ENCODE measurements at regions not wholly inside any gene's neighbourhood (a gene's known extent, or its start where the extent isn't known, plus 50 kb on each side); places are given as distances from the start of the nearest gene placed in this dataset.

DNA sequence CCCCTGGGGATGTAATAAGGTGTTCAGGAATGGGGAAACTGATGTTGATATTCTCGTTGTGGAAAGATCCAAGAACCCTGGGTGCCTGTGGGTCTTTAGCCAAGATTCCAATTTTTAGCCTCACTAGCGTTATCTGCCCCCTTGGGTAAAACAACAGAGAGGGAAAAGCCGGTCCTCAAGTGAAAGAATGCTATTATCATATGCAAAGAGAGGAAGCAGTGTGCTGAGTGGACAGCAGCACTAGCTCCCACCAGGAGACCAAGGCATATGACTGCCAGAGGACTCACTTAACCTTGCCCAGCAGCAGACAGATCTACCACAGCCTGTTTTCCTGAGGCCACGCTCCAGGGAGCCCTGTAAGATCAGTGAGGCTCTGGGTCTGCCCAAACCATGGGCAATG lies 257.9 kb upstream of the CPEB2 start:
- H3K79me2 ChIP-seq (ENCODE audit: insufficient read depth) = no peaks in the 10 kb centered on the region
- H3K4me1 ChIP-seq (ENCODE audit: control insufficient read depth in 1 of 2, insufficient read depth in 2 of 2, low read depth in 1 of 2, low read length in 1 of 2) = peaks cover 0 to 10% of the 10 kb centered on the region in 2 experiments; a peak in 1 of 4 replicates
- no peak overlapping the region for H3K4me3 ChIP-seq (ENCODE audit: low read depth in 2 of 2, low read length in 1 of 2)
- 30% methylated on average over 4 of the region's 4 CpGs for WGBS (ENCODE audit: low lambda C conversion rate)
- CTCF ChIA-PET = no interaction called here
- H3K36me3 ChIP-seq (replicated peaks in 1 of 2; ENCODE audit: control insufficient read depth in 1 of 2, insufficient read depth in 2 of 2, low read length in 1 of 2) = no peaks in the 10 kb centered on the region
- no peak overlapping the region for H2AFZ ChIP-seq (ENCODE audit: low read depth)
- no peak overlapping the region for H3K4me2 ChIP-seq
- no peak overlapping the region for H3K9ac ChIP-seq
- H3K9me3 ChIP-seq = no peaks in the 10 kb centered on the region
- no peak overlapping the region for H3K27ac ChIP-seq (ENCODE audit: low read depth in 2 of 2, low read length in 1 of 2)
- no peak for DNase-seq
- no peaks in the 10 kb centered on the region for H3K9me2 ChIP-seq
- H4K20me1 ChIP-seq (ENCODE audit: insufficient read depth) = no peaks in the 10 kb centered on the region
- TF ChIP-seq, protein P1, sequence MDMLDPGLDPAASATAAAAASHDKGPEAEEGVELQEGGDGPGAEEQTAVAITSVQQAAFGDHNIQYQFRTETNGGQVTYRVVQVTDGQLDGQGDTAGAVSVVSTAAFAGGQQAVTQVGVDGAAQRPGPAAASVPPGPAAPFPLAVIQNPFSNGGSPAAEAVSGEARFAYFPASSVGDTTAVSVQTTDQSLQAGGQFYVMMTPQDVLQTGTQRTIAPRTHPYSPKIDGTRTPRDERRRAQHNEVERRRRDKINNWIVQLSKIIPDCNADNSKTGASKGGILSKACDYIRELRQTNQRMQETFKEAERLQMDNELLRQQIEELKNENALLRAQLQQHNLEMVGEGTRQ (IDR thresholded peaks at IDR 0.05; ENCODE audit: borderline replicate concordance, low read depth, low read length) = no peak
- TF ChIP-seq POLR2AphosphoS5 (IDR thresholded peaks at IDR 0.05; ENCODE audit: low read depth, low read length) (no peak), TAF1 (IDR thresholded peaks at IDR 0.05; ENCODE audit: borderline replicate concordance, low read depth, low read length) (no peak), EZH2phosphoT487 (IDR thresholded peaks at IDR 0.05; ENCODE audit: borderline replicate concordance, low read depth) (no peak), NRF1 (IDR thresholded peaks at IDR 0.05; ENCODE audit: low read depth, low read length) (no peak), IRF3 (IDR thresholded peaks at IDR 0.05; ENCODE audit: low read depth, low read length) (no peak), CHD2 (IDR thresholded peaks at IDR 0.05; ENCODE audit: low read length, partially characterized antibody) (no peak), USF1 (IDR thresholded peaks at IDR 0.05; ENCODE audit: borderline replicate concordance, low read depth) (no peak), TEAD4 (IDR thresholded peaks at IDR 0.05; ENCODE audit: borderline replicate concordance, insufficient read depth) (no peak), NFIC (IDR thresholded peaks at IDR 0.05; ENCODE audit: borderline replicate concordance) (no peak), MAX (IDR thresholded peaks at IDR 0.05; ENCODE audit: low read depth) (no peak), RAD21 (IDR thresholded peaks at IDR 0.05; ENCODE audit: low read length) (no peak), RXRA (IDR thresholded peaks at IDR 0.05; ENCODE audit: borderline replicate concordance, low read depth) (no peak), MEF2A (IDR thresholded peaks at IDR 0.05; ENCODE audit: borderline replicate concordance, low read depth) (no peak), FOXJ3 (CRISPR knock-in tag; IDR thresholded peaks at IDR 0.05) (no peak), YY1 (IDR thresholded peaks at IDR 0.05; ENCODE audit: low read depth) (no peak), GABPA (IDR thresholded peaks at IDR 0.05; ENCODE audit: low read depth) (no peak), FOXM1 (IDR thresholded peaks at IDR 0.05; ENCODE audit: low read depth) (no peak)
- H3K27me3 ChIP-seq (ENCODE audit: insufficient read depth) = no peaks in the 10 kb centered on the region
- no peaks in the 10 kb centered on the region for H3F3A ChIP-seq (replicated peaks; ENCODE audit: insufficient read depth)
- POLR2A ChIA-PET = no interaction called here

Measured in SK-N-SH (cell line).